ENCODE measurements at regions not wholly inside any gene's neighbourhood (a gene's known extent, or its start where the extent isn't known, plus 50 kb on each side); places are given as distances from the start of the nearest gene placed in this dataset.

DNA sequence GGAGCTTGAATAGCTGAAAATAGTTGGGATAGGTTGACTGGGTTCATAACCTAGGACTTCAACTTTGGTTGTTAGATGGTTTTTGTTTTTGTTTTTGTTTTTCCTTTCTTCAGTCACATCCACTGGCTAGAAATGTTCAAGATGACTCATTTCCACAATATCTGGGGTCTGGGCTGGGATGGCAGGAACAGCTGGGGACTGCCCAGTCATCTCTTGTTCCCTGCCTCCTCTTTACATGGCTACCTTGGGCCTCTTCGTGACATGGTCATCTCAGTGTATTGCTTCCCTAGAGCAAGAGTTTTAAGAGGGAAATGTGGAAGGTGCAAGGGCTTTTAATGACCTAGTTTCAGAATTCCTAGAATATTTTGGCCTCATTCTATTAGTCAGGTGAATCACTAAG is 915.8 kb downstream of the XPNPEP1 start:
- no peak for TF ChIP-seq EZH2 (IDR thresholded peaks at IDR 0.05; ENCODE audit: low read depth)
- TF ChIP-seq, protein P1, sequence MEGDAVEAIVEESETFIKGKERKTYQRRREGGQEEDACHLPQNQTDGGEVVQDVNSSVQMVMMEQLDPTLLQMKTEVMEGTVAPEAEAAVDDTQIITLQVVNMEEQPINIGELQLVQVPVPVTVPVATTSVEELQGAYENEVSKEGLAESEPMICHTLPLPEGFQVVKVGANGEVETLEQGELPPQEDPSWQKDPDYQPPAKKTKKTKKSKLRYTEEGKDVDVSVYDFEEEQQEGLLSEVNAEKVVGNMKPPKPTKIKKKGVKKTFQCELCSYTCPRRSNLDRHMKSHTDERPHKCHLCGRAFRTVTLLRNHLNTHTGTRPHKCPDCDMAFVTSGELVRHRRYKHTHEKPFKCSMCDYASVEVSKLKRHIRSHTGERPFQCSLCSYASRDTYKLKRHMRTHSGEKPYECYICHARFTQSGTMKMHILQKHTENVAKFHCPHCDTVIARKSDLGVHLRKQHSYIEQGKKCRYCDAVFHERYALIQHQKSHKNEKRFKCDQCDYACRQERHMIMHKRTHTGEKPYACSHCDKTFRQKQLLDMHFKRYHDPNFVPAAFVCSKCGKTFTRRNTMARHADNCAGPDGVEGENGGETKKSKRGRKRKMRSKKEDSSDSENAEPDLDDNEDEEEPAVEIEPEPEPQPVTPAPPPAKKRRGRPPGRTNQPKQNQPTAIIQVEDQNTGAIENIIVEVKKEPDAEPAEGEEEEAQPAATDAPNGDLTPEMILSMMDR (conservative IDR thresholded peaks at IDR 0.05) = no peak

Data from PC-9 (cell line).